Activated CD4-positive, alpha-beta T cell treated with anti-CD3 and anti-CD28 coated beads, Interleukin-2, amount 50 U/mL, for 1 hour (primary cell): ENCODE measurements at regions not wholly inside any gene's neighbourhood (a gene's known extent, or its start where the extent isn't known, plus 50 kb on each side); places are given as distances from the start of the nearest gene placed in this dataset.

Experiments used
- DNase-seq: peaks from one replicate; pipeline ENCODE4 v3.0.0-alpha.2; 2020

DNA sequence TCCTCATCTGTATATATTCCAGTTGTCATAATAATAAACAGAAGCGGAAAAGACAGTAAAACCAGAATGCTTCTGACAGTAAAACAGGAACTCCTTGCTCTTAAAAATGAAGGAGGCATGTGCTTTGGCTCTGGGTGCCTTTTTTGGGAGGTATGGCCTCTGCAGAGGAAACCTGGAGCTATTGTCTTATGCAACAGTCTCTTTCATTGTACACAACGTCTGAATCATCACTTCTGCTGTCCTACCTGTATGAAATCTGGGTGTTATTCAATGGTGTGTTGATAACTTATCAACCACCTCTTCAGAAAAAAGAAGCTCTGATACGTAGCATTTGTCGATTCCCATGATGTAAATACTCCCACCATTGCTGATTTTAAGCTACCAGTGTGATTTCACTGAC is 64.8 kb downstream of the CDCA7 start:
- no peak for DNase-seq

GRCh38 chr2:173424886-173425285 is 70.2 kb downstream of the CDCA7 start:
- DNase-seq: no peak

- no peak for DNase-seq
Measured at GRCh38 chr2:173427887-173428668, 73.4 kb downstream of the CDCA7 start.

GRCh38 chr2:173431191-173431590 is 76.5 kb downstream of the CDCA7 start:
- DNase-seq: no peak

GRCh38 chr2:173432049-173432754 is 77.5 kb downstream of the CDCA7 start:
- no peak for DNase-seq

DNA sequence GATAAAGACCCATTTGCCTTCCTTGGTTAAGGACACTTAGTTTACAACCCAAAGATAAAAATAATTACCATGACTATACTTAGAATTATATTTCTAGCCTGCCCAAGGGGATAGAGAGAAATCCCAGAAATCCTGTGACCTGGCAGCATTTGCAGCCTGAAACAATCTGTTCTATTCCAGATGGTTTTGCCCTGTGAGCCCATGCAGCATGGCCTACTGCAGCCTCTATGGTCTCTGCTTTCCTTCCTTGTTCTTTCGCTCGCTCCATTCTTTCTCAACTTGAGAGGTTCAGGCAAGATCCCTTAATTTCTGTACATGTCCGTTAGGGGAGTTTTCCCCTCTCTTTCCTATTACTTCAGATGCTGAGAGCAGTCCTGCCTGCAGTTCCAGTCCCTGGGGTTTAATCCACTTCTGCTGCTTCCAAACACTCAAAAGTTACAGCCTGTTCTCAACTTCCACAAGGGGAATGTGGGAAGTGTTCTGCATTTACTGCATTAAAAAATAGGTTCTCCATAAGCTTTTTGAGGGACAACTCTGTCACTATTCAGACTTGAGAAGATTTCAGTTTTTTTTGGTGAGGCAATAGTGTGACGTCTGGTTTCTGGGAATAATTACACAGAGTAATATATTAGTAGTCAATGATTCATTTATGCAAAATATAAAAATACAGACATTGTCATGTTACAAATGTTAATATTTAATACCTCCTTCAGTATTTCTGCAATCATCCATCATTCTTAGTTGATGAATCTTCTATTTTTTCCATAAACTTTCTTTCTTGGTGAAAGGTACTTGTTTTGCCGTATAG is 80.3 kb downstream of the CDCA7 start:
- DNase-seq: no peak

DNA sequence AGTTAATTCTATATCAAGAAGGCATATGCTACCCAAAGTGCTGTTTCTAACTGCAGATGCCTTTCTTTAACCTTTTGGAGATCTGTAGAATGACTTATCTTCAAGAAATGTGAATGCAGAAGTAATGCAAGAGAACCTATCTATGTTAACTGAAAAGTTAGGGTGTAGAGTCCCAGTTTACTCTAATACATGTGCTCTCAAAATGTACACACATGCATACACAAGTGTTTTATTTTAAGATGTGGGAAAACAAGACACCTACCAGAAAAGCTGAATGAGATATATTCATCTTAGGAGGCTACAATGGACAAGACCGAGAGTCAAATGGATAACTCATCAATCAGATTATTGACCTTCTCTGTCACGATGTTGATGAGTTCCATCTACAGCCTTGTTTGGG is 80.9 kb downstream of the CDCA7 start:
- DNase-seq: no peak

DNA sequence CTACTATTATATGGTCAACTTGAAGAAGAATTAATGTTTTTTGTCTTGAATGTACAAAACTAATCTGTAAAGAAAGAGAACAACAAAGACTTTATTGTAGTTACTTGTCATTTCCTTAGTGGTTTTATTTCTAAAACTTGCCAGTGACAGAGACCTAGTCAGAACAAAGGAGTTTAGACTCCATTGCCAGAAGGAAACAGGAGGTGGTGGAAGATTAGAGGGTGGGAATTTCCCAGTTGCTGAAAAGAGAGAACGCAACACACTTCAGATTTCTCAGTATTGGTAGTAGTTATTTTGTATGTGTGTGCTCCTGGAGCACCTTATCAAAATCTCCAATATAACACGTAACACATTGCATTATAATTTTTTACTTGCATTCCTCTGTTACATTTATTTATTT is 81.4 kb downstream of the CDCA7 start:
- no peak for DNase-seq

GRCh38 chr2:173441222-173441621 is 86.5 kb downstream of the CDCA7 start:
- DNase-seq: no peak

DNA sequence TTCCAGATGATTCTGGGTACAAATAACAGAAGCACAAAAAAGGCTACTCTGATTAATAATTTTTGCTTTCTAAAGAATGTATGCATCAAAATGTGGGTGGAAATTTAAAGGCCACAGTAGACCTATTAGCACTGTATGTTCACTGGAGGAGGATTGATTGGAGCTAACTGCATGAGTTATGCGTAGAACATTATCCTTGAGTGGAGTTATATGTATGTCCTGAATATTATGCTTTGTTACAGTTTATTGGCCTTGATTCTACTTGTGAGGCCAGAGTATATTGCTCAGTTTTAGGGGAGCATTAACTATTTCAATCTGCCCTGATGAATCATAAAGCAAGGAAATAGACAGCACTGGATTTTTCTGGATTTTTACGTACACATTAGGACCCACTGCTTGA is 87.9 kb downstream of the CDCA7 start:
- no peak for DNase-seq

GRCh38 chr2:173446722-173447121 is 92.0 kb downstream of the CDCA7 start:
- no peak for DNase-seq

GRCh38 chr2:173448938-173449471 is 94.3 kb downstream of the CDCA7 start:
- DNase-seq: peak; percentile 50

GRCh38 chr2:173451118-173451517 is 96.4 kb downstream of the CDCA7 start:
- peak; percentile 8 for DNase-seq

DNA sequence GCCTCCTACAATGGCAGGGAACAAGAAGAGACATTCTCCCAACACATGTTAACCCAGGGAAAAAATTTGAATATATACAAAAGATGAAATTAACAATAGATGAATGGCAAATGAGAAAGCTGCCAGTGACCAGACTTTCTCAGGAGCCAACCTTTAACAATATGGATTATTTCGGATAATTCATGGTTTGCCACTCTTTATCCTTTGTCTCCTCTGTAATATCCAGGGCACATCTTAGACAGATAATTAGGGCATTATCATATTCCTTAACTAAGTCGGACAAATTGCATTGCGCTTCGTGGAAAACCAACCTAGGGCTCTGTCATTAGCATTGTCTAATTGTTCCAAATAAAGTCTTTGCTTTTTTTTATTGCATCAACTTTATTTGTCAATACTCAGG is 97.3 kb downstream of the CDCA7 start:
- DNase-seq: no peak

DNA sequence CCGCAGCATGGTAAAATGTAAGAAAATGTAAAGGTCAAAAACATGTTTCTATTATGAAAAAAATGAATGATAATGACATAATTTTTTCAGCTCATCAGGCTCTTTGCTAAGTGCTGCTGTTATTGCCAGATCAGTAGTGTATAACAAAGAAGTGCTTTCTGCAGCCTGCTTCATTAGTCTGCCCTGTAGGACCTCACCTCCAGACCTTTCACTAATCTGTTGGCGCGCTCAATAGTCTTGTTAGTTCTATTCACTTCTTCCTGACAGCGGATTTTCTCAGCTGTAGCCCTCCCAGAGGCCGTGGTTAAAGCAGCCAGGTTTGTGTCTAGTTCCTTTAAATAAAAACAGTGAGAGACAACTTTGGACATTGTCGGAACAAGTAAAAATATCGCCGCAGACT is 97.7 kb downstream of the CDCA7 start:
- DNase-seq: no peak

GRCh38 chr2:173456960-173457359 is 102.3 kb downstream of the CDCA7 start:
- DNase-seq: no peak

GRCh38 chr2:173457366-173457765 is 102.7 kb downstream of the CDCA7 start:
- DNase-seq: no peak

- no peak for DNase-seq
Measured at GRCh38 chr2:173458991-173459780, 104.5 kb downstream of the CDCA7 start.

DNA sequence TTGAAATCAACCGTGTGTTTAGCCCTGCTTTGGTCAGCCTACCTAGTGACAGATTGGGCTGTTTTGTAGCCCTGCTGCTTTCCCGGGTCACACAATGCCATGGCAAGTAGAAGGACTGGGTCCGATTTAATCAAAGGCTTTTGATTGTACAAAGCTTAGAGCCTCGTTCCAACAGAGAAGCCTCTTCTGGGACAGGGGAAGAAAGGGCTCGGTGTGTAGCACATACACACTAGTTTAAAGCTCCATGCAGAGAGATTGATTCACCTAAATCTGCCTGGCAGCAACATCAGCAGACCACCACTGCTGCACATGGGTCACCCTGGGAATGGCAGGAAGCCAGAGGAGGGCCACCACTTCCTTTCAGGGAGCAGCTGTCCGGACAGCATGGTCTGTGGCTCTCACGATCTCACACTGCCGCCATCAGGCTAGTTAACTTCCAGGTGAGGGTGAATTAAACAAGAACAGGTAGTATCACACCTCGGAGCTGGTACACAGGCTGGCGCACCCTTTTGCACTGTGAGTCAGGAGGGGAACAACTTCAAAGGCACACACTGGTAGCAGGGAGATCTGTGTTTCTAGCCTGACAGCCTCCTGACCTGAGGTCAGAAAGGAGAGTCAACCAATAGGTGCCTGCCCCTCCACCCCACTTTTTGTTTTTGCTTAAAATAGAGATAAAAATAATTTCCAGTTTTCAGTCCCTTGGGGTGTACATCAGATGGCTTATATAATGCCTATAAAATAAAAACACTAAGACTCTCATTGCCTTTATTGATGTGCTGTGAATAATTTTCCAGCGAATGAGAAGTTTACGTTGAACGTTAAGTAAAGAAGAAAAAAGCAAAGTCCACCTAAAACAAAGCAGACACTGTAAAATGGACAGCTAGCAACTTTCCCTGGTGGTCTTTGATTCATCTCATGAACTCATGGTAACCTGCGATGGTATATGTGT is 108.5 kb downstream of the CDCA7 start:
- no peak for DNase-seq

- no peak for DNase-seq
Measured at GRCh38 chr2:173463846-173464245, 109.2 kb downstream of the CDCA7 start.

DNA sequence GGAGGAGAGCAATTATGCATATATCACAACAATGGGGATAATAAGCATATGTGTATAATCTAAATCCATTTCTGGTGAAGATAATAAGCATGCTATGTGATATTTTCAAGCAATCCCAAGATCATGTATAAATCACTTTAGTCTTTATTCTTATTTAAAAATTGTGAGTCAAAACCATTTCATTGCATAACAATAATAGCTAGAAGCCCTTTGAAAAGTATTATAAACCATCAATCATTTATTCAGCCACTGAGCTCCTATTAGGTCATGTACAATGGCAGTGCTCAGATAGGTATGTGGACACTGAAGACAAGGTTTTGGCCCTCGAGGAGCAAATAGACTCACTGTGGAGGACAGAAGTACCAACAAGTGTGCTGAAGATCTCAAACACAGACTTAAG is 113.1 kb downstream of the CDCA7 start:
- no peak for DNase-seq
